ENCODE measurements at regions not wholly inside any gene's neighbourhood (a gene's known extent, or its start where the extent isn't known, plus 50 kb on each side); places are given as distances from the start of the nearest gene placed in this dataset.
A peak's percentile ranks its signal among the peaks of the same experiment; 100 is the strongest.

- no peaks in the 10 kb centered on the region for H4K20me1 ChIP-seq (ENCODE audit: insufficient read depth, low read length)
- no peaks in the 10 kb centered on the region for H3K27me3 ChIP-seq (ENCODE audit: insufficient read depth, low read length)
- no peak overlapping the region for H3K9ac ChIP-seq (ENCODE audit: low read length)
- H3K27ac Mint-ChIP-seq (ENCODE audit: unreplicated experiment): no peak overlapping the region
- no peaks in the 10 kb centered on the region for H3K79me2 ChIP-seq (ENCODE audit: insufficient read depth, low read length)
- H3K27ac ChIP-seq (ENCODE audit: low read depth, low read length): no peak overlapping the region
- H3K4me3 ChIP-seq (ENCODE audit: insufficient read depth, low read depth, low read length): no peak overlapping the region
- DNase-seq (ENCODE audit: low read depth) (no peak), FAIRE-seq (no peak)
- peaks cover 3% of the 10 kb centered on the region for H3K4me1 Mint-ChIP-seq (ENCODE audit: low read depth, unreplicated experiment)
- H2AFZ ChIP-seq (ENCODE audit: low read depth, low read length): no peak overlapping the region
- H3K27me3 Mint-ChIP-seq (ENCODE audit: low read depth, unreplicated experiment): no peaks in the 10 kb centered on the region
- H3K9me3 ChIP-seq (ENCODE audit: insufficient read depth, low read depth, low read length): no peaks in the 10 kb centered on the region
- H3K36me3 Mint-ChIP-seq (ENCODE audit: low read depth, unreplicated experiment): no peaks in the 10 kb centered on the region
- H3K9me3 Mint-ChIP-seq (ENCODE audit: unreplicated experiment): peaks cover 1% of the 10 kb centered on the region
- H3K4me2 ChIP-seq (ENCODE audit: low read length): no peak overlapping the region
- H3K36me3 ChIP-seq (ENCODE audit: insufficient read depth, low read length): no peaks in the 10 kb centered on the region
- no peak for TF ChIP-seq EZH2 (IDR thresholded peaks at IDR 0.05; ENCODE audit: insufficient read depth, low read length)
- no peak for TF ChIP-seq CTCF (IDR thresholded peaks at IDR 0.05; ENCODE audit: insufficient read depth, low read depth, low read length)
- H3K4me3 Mint-ChIP-seq (ENCODE audit: unreplicated experiment): no peak overlapping the region
- no peaks in the 10 kb centered on the region for H3K4me1 ChIP-seq (ENCODE audit: insufficient read depth, low read length)
Measured at GRCh38 chr5:143970159-143970558, 158.2 kb downstream of the HMHB1 start.

GRCh38 chr5:143972068-143972467 is 160.1 kb downstream of the HMHB1 start:
- H3K4me1 Mint-ChIP-seq (ENCODE audit: low read depth, unreplicated experiment): peaks cover 1% of the 10 kb centered on the region
- Histone ChIP-seq H3K4me3 (ENCODE audit: insufficient read depth, low read depth, low read length) (no peak overlapping the region), H2AFZ (ENCODE audit: low read depth, low read length) (no peak overlapping the region), H3K9me3 (ENCODE audit: insufficient read depth, low read depth, low read length) (no peaks in the 10 kb centered on the region), H3K27me3 (ENCODE audit: insufficient read depth, low read length) (no peaks in the 10 kb centered on the region), H3K27ac (ENCODE audit: low read depth, low read length) (no peak overlapping the region), H4K20me1 (ENCODE audit: insufficient read depth, low read length) (no peaks in the 10 kb centered on the region), H3K36me3 (ENCODE audit: insufficient read depth, low read length) (no peaks in the 10 kb centered on the region), H3K4me1 (ENCODE audit: insufficient read depth, low read length) (no peaks in the 10 kb centered on the region), H3K79me2 (ENCODE audit: insufficient read depth, low read length) (no peaks in the 10 kb centered on the region), H3K9ac (ENCODE audit: low read length) (no peak overlapping the region), H3K4me2 (ENCODE audit: low read length) (no peak overlapping the region)
- no peaks in the 10 kb centered on the region for H3K36me3 Mint-ChIP-seq (ENCODE audit: low read depth, unreplicated experiment)
- no peak overlapping the region for H3K4me3 Mint-ChIP-seq (ENCODE audit: unreplicated experiment)
- TF ChIP-seq CTCF (IDR thresholded peaks at IDR 0.05; ENCODE audit: insufficient read depth, low read depth, low read length): no peak
- no peak overlapping the region for H3K27ac Mint-ChIP-seq (ENCODE audit: unreplicated experiment)
- FAIRE-seq (no peak), DNase-seq (ENCODE audit: low read depth) (no peak)
- no peaks in the 10 kb centered on the region for H3K27me3 Mint-ChIP-seq (ENCODE audit: low read depth, unreplicated experiment)
- peaks cover 1% of the 10 kb centered on the region for H3K9me3 Mint-ChIP-seq (ENCODE audit: unreplicated experiment)

- peak; percentile 12 for DNase-seq (ENCODE audit: low read depth)
Measured at GRCh38 chr5:143976055-143976454, 164.1 kb downstream of the HMHB1 start.

More at GRCh38 chr5:143976055-143976454, 164.1 kb downstream of the HMHB1 start:
- Histone ChIP-seq H3K79me2 (ENCODE audit: insufficient read depth, low read length) (no peaks in the 10 kb centered on the region), H3K27me3 (ENCODE audit: insufficient read depth, low read length) (no peaks in the 10 kb centered on the region), H3K4me3 (ENCODE audit: insufficient read depth, low read depth, low read length) (no peak overlapping the region), H3K4me2 (ENCODE audit: low read length) (no peak overlapping the region), H3K36me3 (ENCODE audit: insufficient read depth, low read length) (no peaks in the 10 kb centered on the region), H4K20me1 (ENCODE audit: insufficient read depth, low read length) (no peaks in the 10 kb centered on the region), H3K27ac (ENCODE audit: low read depth, low read length) (no peak overlapping the region), H3K4me1 (ENCODE audit: insufficient read depth, low read length) (peaks cover 5% of the 10 kb centered on the region), H3K9ac (ENCODE audit: low read length) (no peak overlapping the region), H3K9me3 (ENCODE audit: insufficient read depth, low read depth, low read length) (no peaks in the 10 kb centered on the region), H2AFZ (ENCODE audit: low read depth, low read length) (no peak overlapping the region)
- no peak overlapping the region for H3K27ac Mint-ChIP-seq (ENCODE audit: unreplicated experiment)
- H3K36me3 Mint-ChIP-seq (ENCODE audit: low read depth, unreplicated experiment): no peaks in the 10 kb centered on the region
- FAIRE-seq: no peak
- peaks cover under 1% of the 10 kb centered on the region for H3K9me3 Mint-ChIP-seq (ENCODE audit: unreplicated experiment)
- H3K4me3 Mint-ChIP-seq (ENCODE audit: unreplicated experiment): no peak overlapping the region
- no peaks in the 10 kb centered on the region for H3K27me3 Mint-ChIP-seq (ENCODE audit: low read depth, unreplicated experiment)
- TF ChIP-seq EZH2 (IDR thresholded peaks at IDR 0.05; ENCODE audit: insufficient read depth, low read length) (no peak), CTCF (IDR thresholded peaks at IDR 0.05; ENCODE audit: insufficient read depth, low read depth, low read length) (no peak)
- H3K4me1 Mint-ChIP-seq (ENCODE audit: low read depth, unreplicated experiment): peaks cover 1% of the 10 kb centered on the region
